ENCODE measurements at regions not wholly inside any gene's neighbourhood (a gene's known extent, or its start where the extent isn't known, plus 50 kb on each side); places are given as distances from the start of the nearest gene placed in this dataset.
"Not testable (repeated sequence)": the region's sequence is repeated elsewhere in the genome, so short reads cannot be mapped to it uniquely, and the experiment has no call there.

- no peak for DNase-seq (ENCODE audit: low spot score)
Observed at GRCh38 chr16:5979905-5980550, 882.4 kb upstream of the EEF2KMT start.

- no peak for DNase-seq (ENCODE audit: low spot score)
Observed at GRCh38 chr16:5977329-5977728, 879.7 kb upstream of the EEF2KMT start.

GRCh38 chr16:5972747-5973146, 875.2 kb upstream of the EEF2KMT start:
- no peak for DNase-seq (ENCODE audit: low spot score)

GRCh38 chr16:5971924-5972323, 874.3 kb upstream of the EEF2KMT start:
- DNase-seq (ENCODE audit: low spot score) = no peak

- no peak for DNase-seq (ENCODE audit: low spot score)
Observed at GRCh38 chr16:5971106-5971505, 873.5 kb upstream of the EEF2KMT start.

- no peak for DNase-seq (ENCODE audit: low spot score)
Observed at GRCh38 chr16:5966004-5966403, 868.4 kb upstream of the EEF2KMT start.

- no peak for DNase-seq (ENCODE audit: low spot score)
Observed at GRCh38 chr16:5965321-5965720, 867.7 kb upstream of the EEF2KMT start.

GRCh38 chr16:5951486-5951885, 853.9 kb upstream of the EEF2KMT start:
- no peak for DNase-seq (ENCODE audit: low spot score)

- DNase-seq (ENCODE audit: low spot score) = no peak
Observed at GRCh38 chr16:5944971-5945370, 847.4 kb upstream of the EEF2KMT start.

- DNase-seq (ENCODE audit: low spot score) = no peak
Observed at GRCh38 chr16:5938607-5939006, 841.0 kb upstream of the EEF2KMT start.

- no peak for DNase-seq (ENCODE audit: low spot score)
Observed at GRCh38 chr16:5932906-5933305, 835.3 kb upstream of the EEF2KMT start.

- DNase-seq (ENCODE audit: low spot score) = no peak
Observed at GRCh38 chr16:5928476-5929065, 831.0 kb upstream of the EEF2KMT start.

GRCh38 chr16:5925850-5926249, 828.3 kb upstream of the EEF2KMT start:
- DNase-seq (ENCODE audit: low spot score) = no peak

GRCh38 chr16:5922686-5923085, 825.1 kb upstream of the EEF2KMT start:
- DNase-seq (ENCODE audit: low spot score) = no peak

GRCh38 chr16:5918567-5919130, 821.1 kb upstream of the EEF2KMT start:
- DNase-seq (ENCODE audit: low spot score) = no peak

- DNase-seq (ENCODE audit: low spot score) = no peak
Observed at GRCh38 chr16:5917436-5918195, 820.0 kb upstream of the EEF2KMT start.

GRCh38 chr16:5916711-5917191, 819.2 kb upstream of the EEF2KMT start:
- DNase-seq (ENCODE audit: low spot score) = no peak

GRCh38 chr16:5911241-5911640, 813.6 kb upstream of the EEF2KMT start:
- no peak for DNase-seq (ENCODE audit: low spot score)

GRCh38 chr16:5909556-5909955, 812.0 kb upstream of the EEF2KMT start:
- DNase-seq (ENCODE audit: low spot score) = not testable (repeated sequence)

GRCh38 chr16:5907544-5907943, 809.9 kb upstream of the EEF2KMT start:
- DNase-seq (ENCODE audit: low spot score) = no peak

- DNase-seq (ENCODE audit: low spot score) = no peak
Observed at GRCh38 chr16:5906351-5906750, 808.8 kb upstream of the EEF2KMT start.

GRCh38 chr16:5905935-5906334, 808.3 kb upstream of the EEF2KMT start:
- DNase-seq (ENCODE audit: low spot score) = no peak

- no peak for DNase-seq (ENCODE audit: low spot score)
Observed at GRCh38 chr16:5903832-5904231, 806.2 kb upstream of the EEF2KMT start.

All from left forelimb (tissue), 1 donor.